Gastrocnemius medialis (tissue), 4 donors: ENCODE measurements at regions not wholly inside any gene's neighbourhood (a gene's known extent, or its start where the extent isn't known, plus 50 kb on each side); places are given as distances from the start of the nearest gene placed in this dataset.

Source experiments
- ATAC-seq, 2 donors: fragments of 150-250 bp; one replicate each; pipeline ENCODE4 v1.9.1; 2016
- DNase-seq, 2 donors: peaks; one replicate each; pipeline ENCODE4 v3.0.0-alpha.2; 2019
- H3K27ac ChIP-seq, 4 donors: fragments of 200-600 bp; sonication (generic); 1 replicate in 1 of 4; 2 replicates in 3 of 4; pipeline ENCODE4 v1.5.1; 2016 to 2018; ENCODE audit warnings: mild to moderate bottlenecking in 2 of 4, moderate library complexity in 1 of 4
- H3K27me3 ChIP-seq, 3 donors: fragments of 200-600 bp; sonication (generic) in 2 of 3; 1 replicate in 1 of 3; 2 replicates in 2 of 3; pipeline versions ENCODE4 v1.5.1 to v1.6.0; 2016 to 2019; ENCODE audit warnings: mild to moderate bottlenecking in 1 of 3, moderate library complexity in 1 of 3
- H3K36me3 ChIP-seq, 2 donors: fragments of 200-600 bp; sonication (generic) in 1 of 2; one replicate each; pipeline ENCODE4 v1.5.1; 2017 to 2018
- H3K4me1 ChIP-seq, 2 donors: fragments of 200-600 bp; sonication (generic) in 1 of 2; one replicate each; pipeline ENCODE4 v1.5.1; 2016 to 2017; ENCODE audit warnings: mild to moderate bottlenecking in 2 of 2
- H3K4me3 ChIP-seq, 4 donors: fragments of 200-600 bp; sonication (generic) in 3 of 4; 1 replicate in 1 of 4; 2 replicates in 3 of 4; pipeline ENCODE4 v1.5.1; 2016 to 2019; ENCODE audit warnings: mild to moderate bottlenecking in 2 of 4
- H3K9me3 ChIP-seq, 3 donors: fragments of 200-600 bp; sonication (generic) in 2 of 3; 1 replicate in 1 of 3; 2 replicates in 2 of 3; pipeline ENCODE4 v1.5.1; 2016 to 2019
- POLR2A ChIP-seq, 2 donors: fragments of 450-650 bp; IDR thresholded peaks; one replicate each; pipeline ENCODE4 v1.6.1; 2017; ENCODE audit warnings: antibody characterized with exemption in 2 of 2, mild to moderate bottlenecking in 2 of 2, moderate library complexity in 2 of 2
- in situ Hi-C, 4 donors: fragments of 200-750 bp; cut with MboI; loops; one replicate each; pipeline versions ENCODE4 v1.15.0 to v1.8.0; 2017; ENCODE audit warnings: low sequenced_read_pairs in 4 of 4
- intact Hi-C: fragments of 100-400 bp; cut with DNase I; formaldehyde crosslinking; loops from one replicate; pipeline ENCODE4 v1.15.1; 2023; ENCODE audit warnings: low total_unique reads
- TF ChIP-seq, protein P1 (sequence below), 5 experiments: fragments of 450-650 bp in 3 of 5; fragments of 200-600 bp in 2 of 5; sonication (generic) in 2 of 5; IDR thresholded peaks in 4 of 5; conservative IDR thresholded peaks in 1 of 5; 1 replicate in 4 of 5; 2 replicates in 1 of 5; pipeline ENCODE4 v1.5.1; 2016 to 2019; ENCODE audit warnings: antibody characterized with exemption in 5 of 5, mild to moderate bottlenecking in 3 of 5, moderate library complexity in 3 of 5

DNA sequence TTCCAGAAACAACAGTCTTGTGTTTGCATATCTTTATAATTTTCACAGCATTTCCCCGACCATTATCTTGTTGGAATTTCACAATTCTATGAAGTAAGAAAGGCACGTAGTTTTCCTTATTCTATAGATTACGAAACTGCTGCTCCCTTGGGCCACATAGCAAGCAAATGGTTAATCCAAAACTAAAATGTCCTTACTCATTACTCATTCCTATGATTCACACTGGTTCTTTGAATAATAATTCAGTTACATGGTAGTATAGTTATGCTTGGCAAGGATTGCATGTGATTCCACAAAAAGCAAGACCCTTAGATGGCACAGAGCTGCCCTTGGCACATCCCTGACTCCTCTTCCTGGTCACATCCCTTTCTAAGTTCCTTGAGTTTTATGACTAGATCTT lies 51.2 kb downstream of the OR13H1 start:
- DNase-seq = no peak
- no peak for TF ChIP-seq POLR2A (IDR thresholded peaks at IDR 0.05)
- TF ChIP-seq, protein P1, sequence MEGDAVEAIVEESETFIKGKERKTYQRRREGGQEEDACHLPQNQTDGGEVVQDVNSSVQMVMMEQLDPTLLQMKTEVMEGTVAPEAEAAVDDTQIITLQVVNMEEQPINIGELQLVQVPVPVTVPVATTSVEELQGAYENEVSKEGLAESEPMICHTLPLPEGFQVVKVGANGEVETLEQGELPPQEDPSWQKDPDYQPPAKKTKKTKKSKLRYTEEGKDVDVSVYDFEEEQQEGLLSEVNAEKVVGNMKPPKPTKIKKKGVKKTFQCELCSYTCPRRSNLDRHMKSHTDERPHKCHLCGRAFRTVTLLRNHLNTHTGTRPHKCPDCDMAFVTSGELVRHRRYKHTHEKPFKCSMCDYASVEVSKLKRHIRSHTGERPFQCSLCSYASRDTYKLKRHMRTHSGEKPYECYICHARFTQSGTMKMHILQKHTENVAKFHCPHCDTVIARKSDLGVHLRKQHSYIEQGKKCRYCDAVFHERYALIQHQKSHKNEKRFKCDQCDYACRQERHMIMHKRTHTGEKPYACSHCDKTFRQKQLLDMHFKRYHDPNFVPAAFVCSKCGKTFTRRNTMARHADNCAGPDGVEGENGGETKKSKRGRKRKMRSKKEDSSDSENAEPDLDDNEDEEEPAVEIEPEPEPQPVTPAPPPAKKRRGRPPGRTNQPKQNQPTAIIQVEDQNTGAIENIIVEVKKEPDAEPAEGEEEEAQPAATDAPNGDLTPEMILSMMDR (IDR thresholded peaks at IDR 0.05 in 4 of 5, conservative IDR thresholded peaks at IDR 0.05 in 1 of 5) = no peak
- intact Hi-C loops = no loop called here

DNA sequence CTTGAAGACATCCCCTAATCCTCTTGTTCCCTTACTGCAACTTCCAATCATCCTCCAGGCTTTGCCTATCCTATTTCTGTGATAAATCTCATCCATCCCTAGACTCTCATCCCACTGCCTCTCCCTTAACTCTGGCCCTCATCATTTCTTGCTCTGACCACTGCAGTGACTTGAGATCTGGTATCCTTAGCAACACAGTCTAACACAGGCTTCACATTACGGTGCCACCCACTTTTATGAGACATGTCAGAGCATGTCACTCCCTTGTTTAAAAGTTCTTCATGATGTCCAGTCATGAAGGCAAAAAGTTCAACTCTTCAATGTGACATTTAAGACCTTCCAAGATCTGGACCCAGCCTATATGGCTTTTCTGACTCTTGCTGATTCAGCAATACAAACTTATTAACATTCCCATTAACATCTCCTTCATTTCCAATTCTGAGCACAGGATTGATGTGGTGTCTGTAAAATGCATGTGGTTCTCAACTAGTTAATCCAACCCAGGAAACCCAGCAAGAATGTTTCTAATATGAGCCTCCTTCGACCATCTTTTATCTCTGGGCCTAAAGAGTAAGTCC lies 64.0 kb downstream of the OR13H1 start:
- in situ Hi-C loops (no loop called here), intact Hi-C loops (no loop called here)

More for the DNA sequence above, 51.2 kb downstream of the OR13H1 start:
- H3K9me3 ChIP-seq = no peaks in the 10 kb centered on the region
- H3K4me1 ChIP-seq = no peaks in the 10 kb centered on the region
- in situ Hi-C loops = no loop called here
- no peak overlapping the region for H3K27ac ChIP-seq
- no peak for ATAC-seq
- H3K4me3 ChIP-seq = no peak overlapping the region
- peaks cover 0 to 4% (median 0%) of the 10 kb centered on the region in 3 donors for H3K27me3 ChIP-seq
- no peaks in the 10 kb centered on the region for H3K36me3 ChIP-seq

DNA sequence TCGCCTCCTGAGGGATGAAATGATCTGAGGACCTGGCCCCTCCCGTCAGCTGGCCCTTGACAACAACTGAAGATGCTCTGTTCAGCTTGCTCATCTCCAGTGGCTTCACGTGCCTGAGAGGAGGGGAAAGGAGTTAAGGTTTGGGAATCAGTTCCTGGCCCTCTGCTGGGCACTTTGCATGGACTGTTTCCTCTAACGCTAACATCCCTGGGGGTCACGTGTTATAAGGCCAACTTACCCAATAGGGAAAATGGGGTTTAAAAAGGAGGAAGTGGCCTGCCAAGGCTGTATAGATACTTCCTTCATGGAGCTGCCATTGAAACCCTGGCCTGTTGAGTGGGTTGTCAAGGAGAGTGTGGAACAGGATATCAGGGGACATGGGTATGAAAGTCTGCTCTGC lies 65.6 kb downstream of the OR13H1 start:
- no peak overlapping the region for H3K4me3 ChIP-seq
- DNase-seq = no peak
- H3K27me3 ChIP-seq = no peaks in the 10 kb centered on the region
- H3K9me3 ChIP-seq = no peaks in the 10 kb centered on the region
- no peak for TF ChIP-seq POLR2A (IDR thresholded peaks at IDR 0.05)
- TF ChIP-seq, protein P1 (IDR thresholded peaks at IDR 0.05 in 4 of 5, conservative IDR thresholded peaks at IDR 0.05 in 1 of 5) = no peak
- H3K4me1 ChIP-seq = no peaks in the 10 kb centered on the region
- ATAC-seq = no peak
- in situ Hi-C loops (no loop called here), intact Hi-C loops (no loop called here)
- H3K27ac ChIP-seq = no peak overlapping the region
- no peaks in the 10 kb centered on the region for H3K36me3 ChIP-seq

More for the DNA sequence above, 64.0 kb downstream of the OR13H1 start:
- no peaks in the 10 kb centered on the region for H3K27me3 ChIP-seq
- no peak overlapping the region for H3K4me3 ChIP-seq
- no peaks in the 10 kb centered on the region for H3K36me3 ChIP-seq
- TF ChIP-seq, protein P1 (IDR thresholded peaks at IDR 0.05 in 4 of 5, conservative IDR thresholded peaks at IDR 0.05 in 1 of 5) = no peak
- TF ChIP-seq POLR2A (IDR thresholded peaks at IDR 0.05) = no peak
- H3K27ac ChIP-seq = no peak overlapping the region
- no peak for DNase-seq
- no peaks in the 10 kb centered on the region for H3K4me1 ChIP-seq
- H3K9me3 ChIP-seq = no peaks in the 10 kb centered on the region
- ATAC-seq = no peak

DNA sequence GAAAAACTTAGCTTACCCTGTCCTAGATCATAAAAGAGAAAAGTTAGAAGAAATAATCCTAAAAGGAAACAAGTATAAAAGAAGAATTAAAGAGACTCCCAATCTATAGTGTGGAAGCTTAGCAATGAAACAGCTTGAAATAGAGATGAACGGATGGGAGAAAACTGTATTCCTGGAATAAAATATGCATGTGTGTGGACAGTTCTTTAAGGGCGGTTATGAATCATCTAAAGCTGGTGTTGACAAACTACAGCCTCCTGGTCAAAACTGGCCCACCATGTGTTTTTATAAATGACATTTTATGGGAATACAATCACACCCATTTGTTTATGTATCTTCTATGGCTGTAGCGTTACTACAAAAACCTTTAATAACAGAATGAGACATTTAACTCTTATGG lies 69.4 kb downstream of the OR13H1 start:
- intact Hi-C loops = no loop called here
- in situ Hi-C loops = no loop called here
- DNase-seq = no peak
- H3K9me3 ChIP-seq = no peaks in the 10 kb centered on the region
- no peak overlapping the region for H3K4me3 ChIP-seq
- H3K4me1 ChIP-seq = peaks cover 0 to 4% of the 10 kb centered on the region in 2 donors
- no peaks in the 10 kb centered on the region for H3K36me3 ChIP-seq
- TF ChIP-seq, protein P1 (IDR thresholded peaks at IDR 0.05 in 4 of 5, conservative IDR thresholded peaks at IDR 0.05 in 1 of 5) = no peak
- no peak for TF ChIP-seq POLR2A (IDR thresholded peaks at IDR 0.05)
- H3K27me3 ChIP-seq = no peaks in the 10 kb centered on the region
- no peak for ATAC-seq
- no peak overlapping the region for H3K27ac ChIP-seq

DNA sequence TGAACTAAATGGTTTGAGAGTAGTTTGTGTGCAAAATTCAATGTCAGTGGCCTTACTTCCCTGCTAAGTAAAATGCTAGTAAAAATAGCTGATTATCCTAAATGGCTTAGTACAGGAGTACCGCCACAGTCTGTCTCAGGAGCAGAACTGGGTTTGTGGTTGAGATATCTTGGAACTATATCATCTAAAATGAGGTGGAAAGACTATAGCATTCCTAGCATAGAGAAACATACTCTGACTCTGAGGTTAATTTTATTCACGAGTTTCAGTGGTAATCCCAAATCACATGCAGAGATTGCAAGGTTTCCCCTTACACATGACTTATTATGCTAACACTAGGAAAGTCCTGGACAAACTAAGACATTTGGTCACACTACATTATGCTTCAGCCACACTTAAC lies 70.4 kb downstream of the OR13H1 start:
- H3K9me3 ChIP-seq = no peaks in the 10 kb centered on the region
- H3K27ac ChIP-seq = no peak overlapping the region
- DNase-seq (no peak), ATAC-seq (no peak)
- intact Hi-C loops = no loop called here
- in situ Hi-C loops = no loop called here
- H3K4me1 ChIP-seq = peaks cover 0 to 4% of the 10 kb centered on the region in 2 donors
- TF ChIP-seq POLR2A (IDR thresholded peaks at IDR 0.05) = no peak
- TF ChIP-seq, protein P1 (IDR thresholded peaks at IDR 0.05 in 4 of 5, conservative IDR thresholded peaks at IDR 0.05 in 1 of 5) = no peak
- no peaks in the 10 kb centered on the region for H3K36me3 ChIP-seq
- H3K4me3 ChIP-seq = no peak overlapping the region
- H3K27me3 ChIP-seq = peaks cover 0 to 2% (median 0%) of the 10 kb centered on the region in 3 donors
